IMR-90 (cell line): ENCODE measurements at regions not wholly inside any gene's neighbourhood (a gene's known extent, or its start where the extent isn't known, plus 50 kb on each side); places are given as distances from the start of the nearest gene placed in this dataset.

Experiments
- POLR2A ChIP-seq: IDR thresholded peaks from 2 replicates; pipeline ENCODE4 v1.6.1; 2012; ENCODE audit warnings: mild to moderate bottlenecking, low read depth, low read length
- RAD21 ChIP-seq: IDR thresholded peaks from 2 replicates; pipeline ENCODE4 v1.6.1; 2012; ENCODE audit warnings: low read length, improper control_type of control experiment
- RFX5 ChIP-seq: IDR thresholded peaks from 2 replicates; pipeline ENCODE4 v1.8.0; 2012; ENCODE audit warnings: low read depth, mild to moderate bottlenecking, low read length, moderate library complexity
- SMC3 ChIP-seq: fragments of 150-350 bp; IDR thresholded peaks from 2 replicates; pipeline ENCODE4 v1.6.1; 2016; ENCODE audit warnings: low read depth, mild to moderate bottlenecking, antibody characterized with exemption, low read length, moderate library complexity
- TF ChIP-seq, protein P1 (sequence below): fragments of 150-350 bp; IDR thresholded peaks from 2 replicates; pipeline ENCODE4 v1.6.1; 2016; ENCODE audit warnings: low read depth, mild to moderate bottlenecking, low read length, moderate library complexity, borderline replicate concordance
- TF ChIP-seq, protein P2 (sequence below): conservative IDR thresholded peaks from 2 replicates; pipeline ENCODE4 v1.5.1; 2012; ENCODE audit warnings: mild to moderate bottlenecking, low read depth, low read length, improper control_type of control experiment
- TF ChIP-seq, protein P3 (sequence below): fragments of 150-350 bp; IDR thresholded peaks from 2 replicates; pipeline ENCODE4 v1.6.1; 2017; ENCODE audit warnings: mild to moderate bottlenecking, antibody characterized with exemption, low read length, low read depth

GRCh38 chr3:170700054-170700404, 114.2 kb upstream of the SLC7A14 start:
- no peak for TF ChIP-seq POLR2A
- TF ChIP-seq, protein P1, sequence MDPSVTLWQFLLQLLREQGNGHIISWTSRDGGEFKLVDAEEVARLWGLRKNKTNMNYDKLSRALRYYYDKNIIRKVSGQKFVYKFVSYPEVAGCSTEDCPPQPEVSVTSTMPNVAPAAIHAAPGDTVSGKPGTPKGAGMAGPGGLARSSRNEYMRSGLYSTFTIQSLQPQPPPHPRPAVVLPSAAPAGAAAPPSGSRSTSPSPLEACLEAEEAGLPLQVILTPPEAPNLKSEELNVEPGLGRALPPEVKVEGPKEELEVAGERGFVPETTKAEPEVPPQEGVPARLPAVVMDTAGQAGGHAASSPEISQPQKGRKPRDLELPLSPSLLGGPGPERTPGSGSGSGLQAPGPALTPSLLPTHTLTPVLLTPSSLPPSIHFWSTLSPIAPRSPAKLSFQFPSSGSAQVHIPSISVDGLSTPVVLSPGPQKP = no peak
- no peak for TF ChIP-seq RFX5
- TF ChIP-seq, protein P2, sequence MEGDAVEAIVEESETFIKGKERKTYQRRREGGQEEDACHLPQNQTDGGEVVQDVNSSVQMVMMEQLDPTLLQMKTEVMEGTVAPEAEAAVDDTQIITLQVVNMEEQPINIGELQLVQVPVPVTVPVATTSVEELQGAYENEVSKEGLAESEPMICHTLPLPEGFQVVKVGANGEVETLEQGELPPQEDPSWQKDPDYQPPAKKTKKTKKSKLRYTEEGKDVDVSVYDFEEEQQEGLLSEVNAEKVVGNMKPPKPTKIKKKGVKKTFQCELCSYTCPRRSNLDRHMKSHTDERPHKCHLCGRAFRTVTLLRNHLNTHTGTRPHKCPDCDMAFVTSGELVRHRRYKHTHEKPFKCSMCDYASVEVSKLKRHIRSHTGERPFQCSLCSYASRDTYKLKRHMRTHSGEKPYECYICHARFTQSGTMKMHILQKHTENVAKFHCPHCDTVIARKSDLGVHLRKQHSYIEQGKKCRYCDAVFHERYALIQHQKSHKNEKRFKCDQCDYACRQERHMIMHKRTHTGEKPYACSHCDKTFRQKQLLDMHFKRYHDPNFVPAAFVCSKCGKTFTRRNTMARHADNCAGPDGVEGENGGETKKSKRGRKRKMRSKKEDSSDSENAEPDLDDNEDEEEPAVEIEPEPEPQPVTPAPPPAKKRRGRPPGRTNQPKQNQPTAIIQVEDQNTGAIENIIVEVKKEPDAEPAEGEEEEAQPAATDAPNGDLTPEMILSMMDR = no peak
- no peak for TF ChIP-seq SMC3
- no peak for TF ChIP-seq RAD21
- TF ChIP-seq, protein P3, sequence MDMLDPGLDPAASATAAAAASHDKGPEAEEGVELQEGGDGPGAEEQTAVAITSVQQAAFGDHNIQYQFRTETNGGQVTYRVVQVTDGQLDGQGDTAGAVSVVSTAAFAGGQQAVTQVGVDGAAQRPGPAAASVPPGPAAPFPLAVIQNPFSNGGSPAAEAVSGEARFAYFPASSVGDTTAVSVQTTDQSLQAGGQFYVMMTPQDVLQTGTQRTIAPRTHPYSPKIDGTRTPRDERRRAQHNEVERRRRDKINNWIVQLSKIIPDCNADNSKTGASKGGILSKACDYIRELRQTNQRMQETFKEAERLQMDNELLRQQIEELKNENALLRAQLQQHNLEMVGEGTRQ = no peak
